NT2/D1 (cell line): ENCODE measurements at regions not wholly inside any gene's neighbourhood (a gene's known extent, or its start where the extent isn't known, plus 50 kb on each side); places are given as distances from the start of the nearest gene placed in this dataset.

Experiments
- SUZ12 ChIP-seq: IDR thresholded peaks from 2 replicates; pipeline ENCODE4 v1.6.1; 2011; ENCODE audit not compliant: insufficient read length, insufficient read depth; ENCODE audit errors: extremely low read depth
- YY1 ChIP-seq: IDR thresholded peaks from 2 replicates; pipeline ENCODE4 v1.6.1; 2011; ENCODE audit not compliant: insufficient read length, insufficient read depth
- ZNF274 ChIP-seq: IDR thresholded peaks from 2 replicates; pipeline ENCODE4 v1.6.1; 2011; ENCODE audit warnings: mild to moderate bottlenecking, low read depth, low read length

GRCh38 chr20:4330011-4330410 is 80.9 kb upstream of the ADRA1D start:
- TF ChIP-seq SUZ12, result no peak
- TF ChIP-seq ZNF274, result no peak
- no peak for TF ChIP-seq YY1
